ENCODE measurements at regions not wholly inside any gene's neighbourhood (a gene's known extent, or its start where the extent isn't known, plus 50 kb on each side); places are given as distances from the start of the nearest gene placed in this dataset.

GRCh38 chr4:71932941-71933340, 98.9 kb upstream of the NPFFR2 start:
- no peak for DNase-seq (ENCODE audit: low spot score)

GRCh38 chr4:71938776-71939175, 93.0 kb upstream of the NPFFR2 start:
- DNase-seq (ENCODE audit: low spot score), result no peak

DNA sequence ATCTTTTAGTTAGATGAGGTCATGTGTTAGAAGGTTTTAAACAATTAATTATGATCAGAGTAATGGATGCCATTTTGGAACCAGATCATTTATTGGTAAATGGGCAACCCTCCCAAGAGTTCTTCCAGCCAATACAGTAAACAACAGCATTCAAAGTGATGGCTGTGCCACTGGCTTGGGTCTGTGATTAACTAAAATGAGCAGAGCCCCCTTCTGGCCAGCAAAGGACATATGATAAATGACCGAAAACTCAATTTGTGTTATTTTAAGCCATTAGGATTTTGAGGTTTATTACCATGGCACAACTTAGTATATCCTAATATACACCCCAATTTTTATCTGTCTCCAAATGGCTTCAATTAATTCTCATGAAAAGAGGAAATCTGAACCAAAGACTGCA, 90.8 kb upstream of the NPFFR2 start:
- peak; percentile 43 for DNase-seq (ENCODE audit: low spot score)

GRCh38 chr4:71944956-71945355, 86.8 kb upstream of the NPFFR2 start:
- DNase-seq (ENCODE audit: low spot score), result no peak

GRCh38 chr4:71945791-71946190, 86.0 kb upstream of the NPFFR2 start:
- DNase-seq (ENCODE audit: low spot score), result no peak

DNA sequence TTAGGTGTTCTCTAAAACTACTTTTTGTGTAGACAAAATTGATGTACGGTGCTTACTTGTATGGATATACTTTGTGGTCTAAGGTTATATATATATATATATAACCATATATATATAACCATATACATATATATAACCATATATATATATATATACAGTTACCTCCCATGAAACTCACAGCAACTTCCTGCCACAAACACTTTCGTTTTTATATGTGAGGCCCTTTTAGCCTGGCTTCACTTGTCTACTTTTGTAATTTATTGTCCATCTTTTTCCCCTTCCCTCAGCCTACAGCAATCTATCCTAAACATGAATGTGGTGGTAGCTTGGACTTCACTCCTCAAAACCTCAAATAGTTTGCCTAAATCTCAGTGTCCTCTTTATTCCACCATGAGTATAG, 72.8 kb upstream of the NPFFR2 start:
- no peak for DNase-seq (ENCODE audit: low spot score)

GRCh38 chr4:71962622-71963264, 69.1 kb upstream of the NPFFR2 start:
- no peak for DNase-seq (ENCODE audit: low spot score)

DNA sequence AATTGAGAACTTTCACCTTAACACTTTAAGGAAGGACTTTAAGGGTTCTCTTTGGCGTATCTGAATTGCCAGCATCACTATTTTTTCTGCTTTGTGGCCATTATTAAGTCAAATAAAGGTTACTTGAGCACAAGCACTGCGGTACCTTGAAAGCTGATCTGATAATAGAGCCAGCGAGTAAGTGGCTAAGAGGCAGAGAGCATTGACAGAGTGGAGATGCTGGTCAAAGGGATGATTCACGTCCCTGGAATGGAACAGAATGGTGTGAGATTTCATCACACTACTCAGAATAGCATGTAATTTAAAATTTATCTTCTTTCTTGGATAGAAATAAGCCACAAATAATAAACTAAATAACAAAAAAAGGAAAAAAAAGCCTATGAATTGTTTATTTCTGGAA, 57.1 kb upstream of the NPFFR2 start:
- DNase-seq (ENCODE audit: low spot score), result no peak

- no peak for DNase-seq (ENCODE audit: low spot score)
Measured at GRCh38 chr4:71976523-71976922, 55.3 kb upstream of the NPFFR2 start.

GRCh38 chr4:71978210-71978835, 53.5 kb upstream of the NPFFR2 start:
- no peak for DNase-seq (ENCODE audit: low spot score)

DNA sequence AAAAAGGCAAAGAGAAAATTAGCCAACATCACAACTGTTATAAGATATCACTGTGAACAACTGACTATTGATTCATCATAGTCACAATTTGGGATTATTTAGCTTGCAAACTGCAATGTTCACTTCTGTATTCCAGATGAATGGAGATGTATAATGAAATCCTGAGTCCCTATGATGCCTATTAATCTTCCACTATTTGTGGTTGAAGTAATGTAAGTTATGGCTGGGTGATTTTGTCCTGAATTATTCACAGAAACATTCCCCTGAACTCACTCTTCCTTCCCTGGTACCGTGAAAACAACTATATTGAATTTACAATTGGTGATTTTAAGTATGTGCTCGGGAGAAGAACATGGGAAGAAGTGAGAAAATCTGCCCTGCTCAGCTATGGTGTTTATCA, 50.8 kb upstream of the NPFFR2 start:
- no peak for DNase-seq (ENCODE audit: low spot score)
